Stimulated activated effector memory CD8-positive, alpha-beta T cell treated with anti-CD3 and anti-CD28 coated beads, Interleukin-12 subunit alpha, Interleukin-12 subunit beta, amount 100 ng/mL, for 72 hours (primary cell): ENCODE measurements at regions not wholly inside any gene's neighbourhood (a gene's known extent, or its start where the extent isn't known, plus 50 kb on each side); places are given as distances from the start of the nearest gene placed in this dataset.
"Not testable (repeated sequence)": the region's sequence is repeated elsewhere in the genome, so short reads cannot be mapped to it uniquely, and the experiment has no call there.

Experiments used
- ATAC-seq: fragments of 150-1000 bp; cut with Tn5 transposase; 2 replicates; pipeline ENCODE4 v1.10.0; 2021
- DNase-seq, 2 donors: peaks; one replicate each; pipeline ENCODE4 v3.0.0; 2021 to 2022; ENCODE audit warnings: low spot score in 2 of 2
- H3K27ac Mint-ChIP-seq: one replicate; pipeline ENCODE4 v1.8.0; 2022; ENCODE audit warnings: mild to moderate bottlenecking, mixed read lengths
- H3K36me3 Mint-ChIP-seq: one replicate; pipeline ENCODE4 v1.8.0; 2022; ENCODE audit warnings: mild to moderate bottlenecking, mixed read lengths
- H3K4me1 Mint-ChIP-seq: one replicate; pipeline ENCODE4 v1.8.0; 2022; ENCODE audit warnings: mixed read lengths
- H3K4me3 Mint-ChIP-seq: one replicate; pipeline ENCODE4 v1.8.0; 2022; ENCODE audit warnings: mild to moderate bottlenecking, mixed read lengths
- H3K9me3 Mint-ChIP-seq: one replicate; pipeline ENCODE4 v1.8.0; 2022; ENCODE audit warnings: mixed read lengths

GRCh38 chr5:113692891-113693457 is 179.5 kb downstream of the YTHDC2 start:
- ATAC-seq (no peak), DNase-seq (no peak)
- Mint-ChIP-seq H3K36me3 (no peaks in the 10 kb centered on the region), H3K4me1 (no peaks in the 10 kb centered on the region), H3K27ac (no peak overlapping the region), H3K9me3 (no peaks in the 10 kb centered on the region), H3K4me3 (no peak overlapping the region)

- H3K9me3 Mint-ChIP-seq = no peaks in the 10 kb centered on the region
- H3K4me1 Mint-ChIP-seq = no peaks in the 10 kb centered on the region
- no peak overlapping the region for H3K4me3 Mint-ChIP-seq
- ATAC-seq (no peak), DNase-seq (no peak)
- no peaks in the 10 kb centered on the region for H3K36me3 Mint-ChIP-seq
- H3K27ac Mint-ChIP-seq = no peak overlapping the region
These were observed 180.2 kb downstream of the YTHDC2 start for GRCh38 chr5:113693701-113694100.

DNA sequence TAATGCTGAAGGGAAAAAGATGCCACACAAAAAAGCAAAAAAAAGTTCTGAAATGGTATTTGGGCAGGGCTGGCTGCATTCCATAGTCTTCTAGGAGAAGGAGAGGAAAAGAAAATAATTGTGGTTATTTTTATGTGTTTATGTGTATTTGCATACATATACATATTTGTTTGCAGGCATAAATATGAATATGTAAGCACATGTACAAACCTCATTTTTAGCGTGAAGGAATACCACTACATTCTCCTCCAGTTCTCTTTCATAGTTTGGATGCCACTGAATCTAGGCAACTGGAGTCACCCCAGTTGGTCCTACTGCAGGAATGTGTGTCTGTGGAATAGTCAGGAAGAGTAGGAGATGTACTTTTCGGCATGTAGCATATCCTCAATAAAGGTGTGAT is 181.1 kb downstream of the YTHDC2 start:
- no peaks in the 10 kb centered on the region for H3K36me3 Mint-ChIP-seq
- no peak overlapping the region for H3K27ac Mint-ChIP-seq
- H3K4me3 Mint-ChIP-seq = no peak overlapping the region
- H3K9me3 Mint-ChIP-seq = no peaks in the 10 kb centered on the region
- DNase-seq (no peak), ATAC-seq (no peak)
- no peaks in the 10 kb centered on the region for H3K4me1 Mint-ChIP-seq

DNA sequence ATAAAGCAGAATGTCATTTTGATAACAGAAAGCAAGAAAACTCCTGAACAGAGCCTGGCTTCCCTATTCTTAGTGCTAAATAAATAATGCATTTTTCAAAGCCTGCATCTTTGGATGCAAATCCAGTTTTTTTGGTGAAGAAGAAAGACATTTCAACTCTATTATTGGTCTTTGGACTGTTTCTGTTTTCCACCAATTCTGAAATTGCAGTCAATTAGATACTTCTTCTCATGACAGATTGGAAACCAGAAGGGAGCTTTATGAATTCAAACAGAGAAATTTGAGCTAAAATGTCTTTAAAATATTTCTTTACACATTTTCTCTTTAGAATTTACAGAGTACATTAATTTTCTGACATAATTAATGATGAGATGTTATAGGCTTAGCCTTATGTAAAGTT is 189.8 kb downstream of the YTHDC2 start:
- peaks cover 18% of the 10 kb centered on the region for H3K9me3 Mint-ChIP-seq
- no peaks in the 10 kb centered on the region for H3K36me3 Mint-ChIP-seq
- ATAC-seq = no peak
- no peak overlapping the region for H3K4me3 Mint-ChIP-seq
- no peak overlapping the region for H3K27ac Mint-ChIP-seq
- DNase-seq = no peak
- no peaks in the 10 kb centered on the region for H3K4me1 Mint-ChIP-seq

- DNase-seq = no peak
- no peak for ATAC-seq
- no peaks in the 10 kb centered on the region for H3K4me1 Mint-ChIP-seq
These were observed 192.2 kb downstream of the YTHDC2 start for GRCh38 chr5:113705657-113706056.

GRCh38 chr5:113713051-113713450 is 199.6 kb downstream of the YTHDC2 start:
- Mint-ChIP-seq H3K4me1 (no peaks in the 10 kb centered on the region), H3K36me3 (no peaks in the 10 kb centered on the region), H3K4me3 (no peak overlapping the region), H3K9me3 (peaks cover 12% of the 10 kb centered on the region), H3K27ac (no peak overlapping the region)
- DNase-seq (no peak), ATAC-seq (no peak)

More at GRCh38 chr5:113705657-113706056, 192.2 kb downstream of the YTHDC2 start:
- Mint-ChIP-seq H3K27ac (no peak overlapping the region), H3K36me3 (no peaks in the 10 kb centered on the region), H3K4me3 (no peak overlapping the region), H3K9me3 (peaks cover 18% of the 10 kb centered on the region)

DNA sequence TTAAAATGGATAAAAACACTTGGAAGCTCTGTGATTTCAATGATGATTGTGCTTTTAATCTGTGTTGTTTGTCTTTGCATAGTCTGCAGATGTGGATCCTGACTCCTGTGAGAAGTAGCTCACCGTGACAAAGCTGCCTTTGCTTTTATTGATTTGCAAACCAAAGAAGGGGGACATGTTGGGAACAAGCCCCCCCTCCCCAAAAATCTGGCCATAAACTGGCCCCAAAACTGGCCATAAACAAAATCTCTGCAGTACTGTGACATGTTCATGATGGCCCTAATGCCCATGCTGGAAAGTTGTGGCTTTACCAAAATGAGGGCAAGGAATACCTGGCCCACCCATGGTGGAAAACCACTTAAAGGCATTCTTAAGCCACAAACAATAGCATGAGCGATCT is 202.4 kb downstream of the YTHDC2 start:
- H3K9me3 Mint-ChIP-seq = peaks cover 15% of the 10 kb centered on the region
- not testable (repeated sequence) for H3K27ac Mint-ChIP-seq, H3K4me3 Mint-ChIP-seq, ATAC-seq, H3K36me3 Mint-ChIP-seq, H3K4me1 Mint-ChIP-seq, DNase-seq

GRCh38 chr5:113719549-113719948 is 206.1 kb downstream of the YTHDC2 start:
- Mint-ChIP-seq H3K9me3 (peaks cover 10% of the 10 kb centered on the region), H3K36me3 (no peaks in the 10 kb centered on the region), H3K4me1 (no peaks in the 10 kb centered on the region), H3K27ac (no peak overlapping the region), H3K4me3 (no peak overlapping the region)
- DNase-seq (no peak), ATAC-seq (no peak)

GRCh38 chr5:113721171-113721570 is 207.7 kb downstream of the YTHDC2 start:
- H3K27ac Mint-ChIP-seq = no peak overlapping the region
- peaks cover 7% of the 10 kb centered on the region for H3K9me3 Mint-ChIP-seq
- no peaks in the 10 kb centered on the region for H3K36me3 Mint-ChIP-seq
- no peaks in the 10 kb centered on the region for H3K4me1 Mint-ChIP-seq
- H3K4me3 Mint-ChIP-seq = no peak overlapping the region
- no peak for ATAC-seq
- no peak for DNase-seq

DNA sequence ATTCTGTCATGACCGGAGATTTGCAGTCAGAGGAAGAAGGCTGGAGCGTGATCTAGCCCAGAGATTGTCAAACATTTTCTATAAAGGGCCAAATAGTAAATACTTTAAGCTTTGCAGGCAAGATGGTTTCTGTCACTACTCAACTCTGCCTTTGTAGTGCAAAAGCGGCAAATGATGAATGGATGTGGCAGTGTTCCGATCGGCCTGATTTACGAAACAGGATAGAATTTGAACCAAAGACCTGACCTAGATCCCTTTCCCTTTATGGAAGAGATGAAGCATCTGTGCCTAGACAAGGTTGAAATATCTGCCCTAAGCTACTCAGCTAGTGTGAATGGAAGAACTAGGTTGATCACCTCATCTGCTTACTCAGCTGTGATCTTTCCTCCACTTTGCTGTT is 209.5 kb downstream of the YTHDC2 start:
- ATAC-seq = no peak
- Mint-ChIP-seq H3K27ac (no peak overlapping the region), H3K36me3 (no peaks in the 10 kb centered on the region), H3K4me1 (no peaks in the 10 kb centered on the region), H3K9me3 (peaks cover 9% of the 10 kb centered on the region), H3K4me3 (no peak overlapping the region)
- no peak for DNase-seq

GRCh38 chr5:113735751-113736150 is 222.3 kb downstream of the YTHDC2 start:
- Mint-ChIP-seq H3K36me3 (no peaks in the 10 kb centered on the region), H3K4me3 (no peak overlapping the region), H3K27ac (no peak overlapping the region), H3K4me1 (no peaks in the 10 kb centered on the region), H3K9me3 (no peaks in the 10 kb centered on the region)
- DNase-seq = no peak
- no peak for ATAC-seq

- no peak overlapping the region for H3K27ac Mint-ChIP-seq
- no peak overlapping the region for H3K4me3 Mint-ChIP-seq
- H3K36me3 Mint-ChIP-seq = no peaks in the 10 kb centered on the region
- no peaks in the 10 kb centered on the region for H3K9me3 Mint-ChIP-seq
- DNase-seq (no peak), ATAC-seq (no peak)
- H3K4me1 Mint-ChIP-seq = no peaks in the 10 kb centered on the region
These were observed 228.7 kb downstream of the YTHDC2 start for GRCh38 chr5:113742176-113742575.

DNA sequence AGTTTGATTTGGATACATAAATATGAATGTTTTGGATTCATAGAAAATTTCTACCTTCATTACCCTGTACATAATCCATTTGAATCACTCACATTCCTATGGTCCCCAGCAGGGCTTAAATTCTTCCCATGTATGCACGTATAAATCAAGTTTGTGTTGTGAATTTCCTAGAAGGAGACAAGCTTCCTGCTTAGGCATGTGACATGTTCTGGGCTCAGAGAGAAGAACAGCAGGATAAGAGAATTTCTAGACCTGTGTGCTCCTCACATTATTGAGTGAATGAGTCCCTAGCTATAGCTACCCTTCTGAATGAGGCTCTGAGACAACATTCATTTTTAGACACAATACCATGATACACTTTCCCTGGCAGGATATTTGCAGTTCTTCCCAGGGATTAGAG is 229.1 kb downstream of the YTHDC2 start:
- no peaks in the 10 kb centered on the region for H3K4me1 Mint-ChIP-seq
- ATAC-seq (no peak), DNase-seq (no peak)
- no peaks in the 10 kb centered on the region for H3K36me3 Mint-ChIP-seq
- no peaks in the 10 kb centered on the region for H3K9me3 Mint-ChIP-seq
- no peak overlapping the region for H3K27ac Mint-ChIP-seq
- H3K4me3 Mint-ChIP-seq = no peak overlapping the region

DNA sequence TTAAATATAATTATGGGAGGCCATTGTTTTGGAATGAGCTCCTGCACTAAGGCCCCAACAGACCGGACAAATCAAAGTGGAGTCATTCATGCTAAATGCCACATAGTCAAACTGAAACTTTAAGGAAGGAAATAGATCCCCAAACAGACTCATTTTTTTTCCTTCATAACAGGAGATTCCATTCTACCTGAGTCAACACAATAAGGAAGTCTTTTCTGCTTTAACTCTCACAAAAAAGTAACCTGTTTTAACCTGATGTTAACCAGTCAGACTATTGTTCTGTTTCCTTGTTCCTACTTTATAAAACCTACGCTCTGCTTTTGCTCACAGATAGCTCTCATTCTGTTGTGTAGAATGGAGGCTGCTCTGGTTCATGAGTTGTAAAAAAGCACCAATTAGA is 234.9 kb downstream of the YTHDC2 start:
- Mint-ChIP-seq H3K4me1 (no peaks in the 10 kb centered on the region), H3K9me3 (no peaks in the 10 kb centered on the region), H3K27ac (no peak overlapping the region), H3K4me3 (no peak overlapping the region), H3K36me3 (no peaks in the 10 kb centered on the region)
- DNase-seq = no peak
- ATAC-seq = no peak

GRCh38 chr5:113749334-113749733 is 235.8 kb downstream of the YTHDC2 start:
- Mint-ChIP-seq H3K4me3 (no peak overlapping the region), H3K36me3 (no peaks in the 10 kb centered on the region), H3K27ac (no peak overlapping the region), H3K4me1 (no peaks in the 10 kb centered on the region), H3K9me3 (no peaks in the 10 kb centered on the region)
- DNase-seq = no peak
- no peak for ATAC-seq

GRCh38 chr5:113753182-113753581 is 239.7 kb downstream of the YTHDC2 start:
- not testable (repeated sequence) for H3K4me3 Mint-ChIP-seq, H3K36me3 Mint-ChIP-seq, ATAC-seq, H3K27ac Mint-ChIP-seq, DNase-seq, H3K4me1 Mint-ChIP-seq, H3K9me3 Mint-ChIP-seq

DNA sequence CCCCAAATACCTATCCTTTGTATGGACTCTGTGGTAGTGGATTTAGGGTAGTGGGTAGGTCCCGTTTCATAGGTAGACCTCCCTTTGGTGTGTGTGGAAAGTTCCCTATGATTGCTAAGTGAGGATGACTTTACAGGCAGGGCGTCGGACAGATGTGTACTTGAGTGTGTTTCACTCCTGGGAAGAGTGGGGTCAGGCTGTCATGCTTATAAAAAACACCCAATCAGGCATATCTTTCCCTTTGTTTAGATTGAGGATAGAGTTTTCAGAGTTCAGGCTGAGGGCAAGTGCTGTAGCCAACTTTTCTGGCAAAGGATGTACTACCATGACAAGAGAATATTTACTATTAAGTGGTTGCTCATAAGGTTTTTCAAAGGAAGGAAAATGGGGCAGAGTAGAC is 242.0 kb downstream of the YTHDC2 start:
- ATAC-seq (no peak), DNase-seq (no peak)
- Mint-ChIP-seq H3K4me1 (no peaks in the 10 kb centered on the region), H3K9me3 (peaks cover 6% of the 10 kb centered on the region), H3K27ac (no peak overlapping the region), H3K4me3 (no peak overlapping the region), H3K36me3 (no peaks in the 10 kb centered on the region)
